ENCODE measurements at regions not wholly inside any gene's neighbourhood (a gene's known extent, or its start where the extent isn't known, plus 50 kb on each side); places are given as distances from the start of the nearest gene placed in this dataset.

DNA sequence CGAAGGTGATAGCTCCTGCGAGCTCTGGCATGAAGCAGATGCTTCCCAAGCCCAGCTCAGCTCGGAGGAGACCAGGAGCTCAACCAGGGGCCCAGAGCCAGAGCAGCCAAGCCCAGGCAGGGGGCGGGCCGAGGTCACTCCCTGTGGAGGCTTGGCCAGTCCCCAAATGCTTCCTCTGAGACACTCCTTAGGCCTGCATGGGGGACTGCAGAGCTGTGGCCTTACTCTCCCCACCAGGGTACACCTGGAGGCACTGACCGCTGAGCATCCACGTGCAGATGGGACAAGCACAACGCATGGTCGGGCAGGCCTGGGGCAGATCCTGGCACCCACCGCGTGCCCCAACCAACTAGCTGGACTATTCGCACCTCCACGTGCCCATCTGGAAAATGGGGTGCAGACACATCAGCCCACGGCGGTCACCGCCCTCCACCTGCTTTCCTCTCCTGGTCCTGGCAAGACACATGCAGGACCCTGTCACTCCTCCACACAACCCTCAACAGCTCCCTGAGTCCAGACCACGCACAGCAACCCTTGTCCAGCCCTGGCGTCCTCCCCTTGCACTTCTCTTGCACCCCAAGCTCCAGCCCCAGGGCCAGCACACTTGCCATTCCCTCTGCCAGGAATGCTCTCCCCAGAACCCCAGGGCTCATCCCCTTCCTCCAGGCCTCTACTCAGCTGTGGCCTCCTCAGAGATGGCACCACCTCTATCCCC, 164.7 kb upstream of the IQSEC1 start:
- TF ChIP-seq EZH2 (optimal IDR thresholded peaks at IDR 0.05; ENCODE audit: low read depth, low read length) (no peak), EZH2phosphoT487 (IDR thresholded peaks at IDR 0.05; ENCODE audit: low read length) (no peak)
- TF ChIP-seq, protein P1, sequence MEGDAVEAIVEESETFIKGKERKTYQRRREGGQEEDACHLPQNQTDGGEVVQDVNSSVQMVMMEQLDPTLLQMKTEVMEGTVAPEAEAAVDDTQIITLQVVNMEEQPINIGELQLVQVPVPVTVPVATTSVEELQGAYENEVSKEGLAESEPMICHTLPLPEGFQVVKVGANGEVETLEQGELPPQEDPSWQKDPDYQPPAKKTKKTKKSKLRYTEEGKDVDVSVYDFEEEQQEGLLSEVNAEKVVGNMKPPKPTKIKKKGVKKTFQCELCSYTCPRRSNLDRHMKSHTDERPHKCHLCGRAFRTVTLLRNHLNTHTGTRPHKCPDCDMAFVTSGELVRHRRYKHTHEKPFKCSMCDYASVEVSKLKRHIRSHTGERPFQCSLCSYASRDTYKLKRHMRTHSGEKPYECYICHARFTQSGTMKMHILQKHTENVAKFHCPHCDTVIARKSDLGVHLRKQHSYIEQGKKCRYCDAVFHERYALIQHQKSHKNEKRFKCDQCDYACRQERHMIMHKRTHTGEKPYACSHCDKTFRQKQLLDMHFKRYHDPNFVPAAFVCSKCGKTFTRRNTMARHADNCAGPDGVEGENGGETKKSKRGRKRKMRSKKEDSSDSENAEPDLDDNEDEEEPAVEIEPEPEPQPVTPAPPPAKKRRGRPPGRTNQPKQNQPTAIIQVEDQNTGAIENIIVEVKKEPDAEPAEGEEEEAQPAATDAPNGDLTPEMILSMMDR (IDR thresholded peaks at IDR 0.05; ENCODE audit: low read length) = no peak
